Endothelial cell of umbilical vein (primary cell): ENCODE measurements at regions not wholly inside any gene's neighbourhood (a gene's known extent, or its start where the extent isn't known, plus 50 kb on each side); places are given as distances from the start of the nearest gene placed in this dataset.
A peak's percentile ranks its signal among the peaks of the same experiment; 100 is the strongest.

Source experiments
- BruUV-seq: library from RNA; stranded (reverse); fragments of 400-500 nt; replicated peaks from 2 replicates; lab custom pipeline; 2021; lab: Mats Ljungman, UMichigan
- CTCF ChIA-PET: fragments of 300-600, 350-600 bp; sonication (Branson Sonifier 250); formaldehyde crosslinking; loops from one replicate; lab custom pipeline; 2021; ENCODE audit warnings: antibody characterized with exemption, inconsistent platforms; lab: Charles Lee
- POLR2A ChIA-PET: fragments of 300-600, 350-600 bp; sonication (Branson Sonifier 250); formaldehyde crosslinking; loops from one replicate; lab custom pipeline; 2021; ENCODE audit warnings: antibody characterized with exemption, inconsistent platforms; lab: Charles Lee
- DNase-seq: peaks from one replicate; pipeline ENCODE4 v3.0.0-alpha.2; 2011; ENCODE audit warnings: low read depth, low spot score
- FAIRE-seq: peaks from 2 replicates; lab custom pipeline; 2011; peaks lifted over from hg19 to GRCh38; lab: Jason Lieb, UNC
- H2AFZ ChIP-seq: 2 replicates; pipeline ENCODE4 v1.6.0; 2012; ENCODE audit warnings: low read depth, low read length, control low read depth, inconsistent platforms
- H3K27ac ChIP-seq: 2 replicates; pipeline ENCODE4 v1.5.1; 2011; ENCODE audit warnings: low read depth, mild to moderate bottlenecking, control low read depth, low read length, moderate library complexity; ENCODE audit not compliant: insufficient read depth
- H3K27me3 ChIP-seq, 2 experiments: 2 replicates each; pipeline versions ENCODE4 v1.6.0 to v1.6.1; 2011; ENCODE audit warnings: low read length in 2 of 2, mixed read lengths in 1 of 2; ENCODE audit not compliant: control insufficient read depth in 2 of 2, insufficient read depth in 2 of 2
- H3K36me3 ChIP-seq, 2 experiments: 2 replicates in 1 of 2; 3 replicates in 1 of 2; pipeline ENCODE4 v1.5.1; 2011; ENCODE audit warnings: low read length in 2 of 2, mild to moderate bottlenecking in 1 of 2, moderate library complexity in 1 of 2; ENCODE audit not compliant: control insufficient read depth in 2 of 2, insufficient read depth in 2 of 2; ENCODE audit errors: extremely low read depth in 1 of 2
- H3K4me1 ChIP-seq: 3 replicates; pipeline ENCODE4 v1.5.1; 2011; ENCODE audit warnings: mild to moderate bottlenecking, low read length; ENCODE audit not compliant: control insufficient read depth, insufficient read depth; ENCODE audit errors: extremely low read depth
- H3K4me2 ChIP-seq: 2 replicates; pipeline ENCODE4 v1.6.1; 2011; ENCODE audit warnings: low read length, control low read depth, mixed read lengths; ENCODE audit not compliant: insufficient read depth
- H3K4me3 ChIP-seq, 3 experiments: fragments of 200-600 bp in 1 of 3; sonication (generic), shearing (Covaris generic) in 1 of 3; replicated peaks in 1 of 3; 2 replicates each; pipeline ENCODE4 v1.5.1; 2011 to 2016; ENCODE audit warnings: control low read depth in 3 of 3, low read length in 3 of 3, mild to moderate bottlenecking in 2 of 3, inconsistent platforms in 1 of 3, low read depth in 1 of 3, moderate library complexity in 1 of 3; ENCODE audit not compliant: insufficient read depth in 1 of 3
- H3K79me2 ChIP-seq: 2 replicates; pipeline ENCODE4 v1.6.0; 2012; ENCODE audit warnings: low read length, inconsistent platforms; ENCODE audit not compliant: control insufficient read depth, insufficient read depth
- H3K9ac ChIP-seq: replicated peaks from 2 replicates; pipeline ENCODE3; 2011; ENCODE audit warnings: low read length, control low read depth; ENCODE audit not compliant: insufficient read depth; ENCODE audit errors: extremely low read depth
- H3K9me1 ChIP-seq: replicated peaks from 3 replicates; pipeline ENCODE4 v1.6.0; 2011; ENCODE audit warnings: mild to moderate bottlenecking, low read length; ENCODE audit not compliant: control insufficient read depth, insufficient read depth; ENCODE audit errors: extremely low read depth
- H3K9me3 ChIP-seq: replicated peaks from 2 replicates; pipeline ENCODE4 v1.5.1; 2012; ENCODE audit warnings: low read length, inconsistent platforms; ENCODE audit not compliant: control insufficient read depth, insufficient read depth
- H4K20me1 ChIP-seq: replicated peaks from 2 replicates; pipeline ENCODE3; 2011; ENCODE audit warnings: mild to moderate bottlenecking, low read length; ENCODE audit not compliant: control insufficient read depth, insufficient read depth; ENCODE audit errors: extremely low read depth
- EZH2 ChIP-seq: IDR thresholded peaks from 2 replicates; pipeline ENCODE4 v1.6.1; 2012; ENCODE audit warnings: borderline replicate concordance, low read depth, mild to moderate bottlenecking, moderate library complexity, low read length, inconsistent platforms; ENCODE audit not compliant: severe bottlenecking
- FOS ChIP-seq: IDR thresholded peaks from 2 replicates; pipeline ENCODE4 v1.6.1; 2011; ENCODE audit warnings: mild to moderate bottlenecking, low read length, moderate library complexity, borderline replicate concordance; ENCODE audit not compliant: insufficient read depth
- GATA2 ChIP-seq: IDR thresholded peaks from 2 replicates; pipeline ENCODE4 v1.7.0; 2011; ENCODE audit warnings: low read depth, mild to moderate bottlenecking, moderate library complexity, mixed read lengths, low read length; ENCODE audit not compliant: insufficient read length, insufficient read depth
- JUN ChIP-seq: IDR thresholded peaks from 2 replicates; pipeline ENCODE4 v1.6.1; 2011; ENCODE audit warnings: borderline replicate concordance, low read depth; ENCODE audit not compliant: insufficient read length, insufficient read depth
- MAX ChIP-seq: IDR thresholded peaks from 2 replicates; pipeline ENCODE4 v1.6.1; 2011; ENCODE audit not compliant: insufficient read depth, insufficient read length
- MYC ChIP-seq: IDR thresholded peaks from one replicate; pipeline ENCODE4 v1.6.1; 2011; ENCODE audit warnings: mild to moderate bottlenecking, low read depth, low read length
- POLR2AphosphoS5 ChIP-seq: IDR thresholded peaks from 2 replicates; pipeline ENCODE4 v1.6.1; 2012; ENCODE audit warnings: low read depth, mild to moderate bottlenecking, control low read depth, low read length, moderate library complexity; ENCODE audit not compliant: insufficient read depth
- dilution Hi-C: fragments of 300-500 bp; cut with MboI; formaldehyde crosslinking; loops from one replicate; pipeline ENCODE4 v1.15.0; 2019; ENCODE audit warnings: low sequenced_read_pairs; ENCODE audit not compliant: extremely low pct_ligation_motif_present
- intact Hi-C: fragments of 100-400 bp; cut with micrococcal nuclease; formaldehyde crosslinking; loops from one replicate; pipeline ENCODE4 v1.10.0; 2022
- TF ChIP-seq, protein P1 (sequence below), 2 donors: IDR thresholded peaks; 1 replicate in 1 of 2; 2 replicates in 1 of 2; pipeline ENCODE4 v1.5.1; 2011; ENCODE audit warnings: low read length in 2 of 2, mild to moderate bottlenecking in 2 of 2, moderate library complexity in 2 of 2, control low read depth in 1 of 2, inconsistent platforms in 1 of 2, low read depth in 1 of 2; ENCODE audit not compliant: insufficient read depth in 1 of 2; ENCODE audit errors: extremely low read depth in 1 of 2

GRCh38 chr20:52076164-52076563 lies 115.4 kb downstream of the ZFP64 start:
- POLR2A ChIA-PET, result no interaction called here

DNA sequence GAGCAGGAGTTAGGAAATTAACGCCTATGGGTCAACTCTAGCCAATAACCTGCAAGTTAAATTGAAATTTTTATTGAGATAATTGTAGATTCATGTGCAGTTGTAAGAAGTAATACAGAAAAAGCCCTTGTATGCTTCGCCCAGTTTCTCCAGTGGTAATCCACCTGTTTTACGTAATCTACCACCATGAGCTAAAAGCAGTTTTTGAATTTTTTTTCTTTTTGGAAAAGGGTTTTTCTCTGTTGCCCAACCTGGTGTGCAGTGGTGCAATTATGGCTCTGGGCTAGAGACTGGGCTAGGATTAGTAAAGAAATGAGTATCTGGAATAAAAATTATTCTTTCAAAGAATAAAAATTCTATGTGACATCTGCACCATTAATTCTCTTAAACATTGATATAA lies 116.2 kb downstream of the ZFP64 start:
- TF ChIP-seq JUN (no peak), POLR2AphosphoS5 (no peak), EZH2 (no peak), GATA2 (no peak), MAX (no peak), MYC (no peak)
- TF ChIP-seq, protein P1, sequence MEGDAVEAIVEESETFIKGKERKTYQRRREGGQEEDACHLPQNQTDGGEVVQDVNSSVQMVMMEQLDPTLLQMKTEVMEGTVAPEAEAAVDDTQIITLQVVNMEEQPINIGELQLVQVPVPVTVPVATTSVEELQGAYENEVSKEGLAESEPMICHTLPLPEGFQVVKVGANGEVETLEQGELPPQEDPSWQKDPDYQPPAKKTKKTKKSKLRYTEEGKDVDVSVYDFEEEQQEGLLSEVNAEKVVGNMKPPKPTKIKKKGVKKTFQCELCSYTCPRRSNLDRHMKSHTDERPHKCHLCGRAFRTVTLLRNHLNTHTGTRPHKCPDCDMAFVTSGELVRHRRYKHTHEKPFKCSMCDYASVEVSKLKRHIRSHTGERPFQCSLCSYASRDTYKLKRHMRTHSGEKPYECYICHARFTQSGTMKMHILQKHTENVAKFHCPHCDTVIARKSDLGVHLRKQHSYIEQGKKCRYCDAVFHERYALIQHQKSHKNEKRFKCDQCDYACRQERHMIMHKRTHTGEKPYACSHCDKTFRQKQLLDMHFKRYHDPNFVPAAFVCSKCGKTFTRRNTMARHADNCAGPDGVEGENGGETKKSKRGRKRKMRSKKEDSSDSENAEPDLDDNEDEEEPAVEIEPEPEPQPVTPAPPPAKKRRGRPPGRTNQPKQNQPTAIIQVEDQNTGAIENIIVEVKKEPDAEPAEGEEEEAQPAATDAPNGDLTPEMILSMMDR (IDR thresholded peaks at IDR 0.05; ENCODE audit: extremely low read depth in 1 of 2, insufficient read depth in 1 of 2, low read depth in 1 of 2, low read length in 2 of 2), result no peak
- intact Hi-C loops, result no loop called here
- Histone ChIP-seq H3K9ac (no peak overlapping the region), H3K9me1 (no peaks in the 10 kb centered on the region), H3K4me1 (no peaks in the 10 kb centered on the region), H3K27ac (no peak overlapping the region), H3K9me3 (no peaks in the 10 kb centered on the region), H3K27me3 (no peaks in the 10 kb centered on the region), H2AFZ (no peak overlapping the region), H3K79me2 (no peaks in the 10 kb centered on the region), H4K20me1 (no peaks in the 10 kb centered on the region), H3K4me3 (no peak overlapping the region), H3K36me3 (no peaks in the 10 kb centered on the region), H3K4me2 (no peak overlapping the region)
- ChIA-PET POLR2A (no interaction called here), CTCF (interaction anchor here (1.0 kb wide), 1 partner anchor 11 kb away, joined by 3 read pairs; no protein-coding TSS in a partner anchor)
- BruUV-seq, result no TSS peak
- FAIRE-seq (peak; percentile 15), DNase-seq (no peak)
- dilution Hi-C loops, result no loop called here

More at GRCh38 chr20:52076164-52076563, 115.4 kb downstream of the ZFP64 start:
- no peaks in the 10 kb centered on the region for H3K4me1 ChIP-seq
- dilution Hi-C loops, result no loop called here
- no peaks in the 10 kb centered on the region for H3K79me2 ChIP-seq
- no peak overlapping the region for H3K4me3 ChIP-seq
- no peaks in the 10 kb centered on the region for H3K36me3 ChIP-seq
- H2AFZ ChIP-seq, result no peak overlapping the region
- CTCF ChIA-PET, result interaction anchor here (0.6 to 1.0 kb wide), 2 partner anchors 11 to 53 kb away, joined by 3 to 5 read pairs; no protein-coding TSS in a partner anchor
- H3K9me3 ChIP-seq, result no peaks in the 10 kb centered on the region
- BruUV-seq, result no TSS peak
- FAIRE-seq (no peak), DNase-seq (peak; percentile 43)
- TF ChIP-seq GATA2 (peak; percentile 24), FOS (no peak)
- H3K9me1 ChIP-seq, result no peaks in the 10 kb centered on the region
- no peak overlapping the region for H3K9ac ChIP-seq
- intact Hi-C loops, result no loop called here
- H3K4me2 ChIP-seq, result no peak overlapping the region
- H3K27me3 ChIP-seq, result no peaks in the 10 kb centered on the region
- H3K27ac ChIP-seq, result no peak overlapping the region
- H4K20me1 ChIP-seq, result no peaks in the 10 kb centered on the region
